NCI-H2081 treated with DMSO at 0.1 percent for 48 hours (cell line): ENCODE measurements at regions not wholly inside any gene's neighbourhood (a gene's known extent, or its start where the extent isn't known, plus 50 kb on each side); places are given as distances from the start of the nearest gene placed in this dataset.
"Not testable (repeated sequence)": the region's sequence is repeated elsewhere in the genome, so short reads cannot be mapped to it uniquely, and the experiment has no call there.

Experiments used
- DNase-seq: peaks from one replicate; lab custom pipeline; 2025; lab: John Stamatoyannopoulos, UW

DNA sequence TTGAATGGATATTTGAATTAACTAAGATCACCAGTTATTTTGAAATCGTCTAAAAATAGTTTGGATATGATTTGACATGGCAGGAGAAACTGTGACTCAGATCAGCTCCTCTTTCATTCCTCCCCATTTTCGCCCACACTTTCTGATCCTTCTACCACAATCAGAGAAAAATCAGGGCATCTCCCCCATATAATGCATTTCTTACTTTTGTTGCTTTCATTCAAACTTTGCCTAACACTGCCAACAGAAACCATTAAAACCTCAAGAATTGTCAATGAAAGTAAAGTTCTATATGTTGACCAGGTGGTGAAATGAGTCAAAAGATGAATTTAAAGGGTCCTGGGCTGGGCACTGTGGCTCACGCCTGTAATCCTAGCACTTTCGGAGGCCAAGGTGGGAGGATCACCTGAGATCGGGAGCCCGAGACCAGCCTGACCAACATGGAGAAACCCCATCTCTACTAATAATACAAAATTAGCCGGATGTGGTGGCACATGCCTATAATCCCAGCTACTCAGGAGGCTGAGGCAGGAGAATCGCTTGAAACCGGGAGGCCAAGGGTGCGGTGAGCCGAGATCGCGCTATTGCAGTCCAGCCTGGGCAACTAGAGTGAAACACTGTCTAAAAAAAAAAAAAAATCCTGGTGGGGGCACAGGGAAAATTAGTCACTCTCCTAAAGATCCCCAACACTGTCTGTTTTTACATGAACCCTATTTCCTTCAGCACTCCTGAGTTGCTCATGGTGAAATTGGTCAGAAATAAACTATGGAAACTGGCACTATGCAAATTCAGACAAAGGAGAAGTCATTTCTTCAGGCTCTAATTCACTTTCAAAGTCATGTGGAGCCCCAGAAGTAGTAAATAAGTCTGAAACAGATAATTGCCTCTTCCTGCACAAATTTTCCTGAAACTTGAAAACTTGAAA, 122.8 kb upstream of the NOCT start:
- no peak for DNase-seq

GRCh38 chr4:138891631-138892031, 124.0 kb upstream of the NOCT start:
- DNase-seq, result peak; percentile 48

DNA sequence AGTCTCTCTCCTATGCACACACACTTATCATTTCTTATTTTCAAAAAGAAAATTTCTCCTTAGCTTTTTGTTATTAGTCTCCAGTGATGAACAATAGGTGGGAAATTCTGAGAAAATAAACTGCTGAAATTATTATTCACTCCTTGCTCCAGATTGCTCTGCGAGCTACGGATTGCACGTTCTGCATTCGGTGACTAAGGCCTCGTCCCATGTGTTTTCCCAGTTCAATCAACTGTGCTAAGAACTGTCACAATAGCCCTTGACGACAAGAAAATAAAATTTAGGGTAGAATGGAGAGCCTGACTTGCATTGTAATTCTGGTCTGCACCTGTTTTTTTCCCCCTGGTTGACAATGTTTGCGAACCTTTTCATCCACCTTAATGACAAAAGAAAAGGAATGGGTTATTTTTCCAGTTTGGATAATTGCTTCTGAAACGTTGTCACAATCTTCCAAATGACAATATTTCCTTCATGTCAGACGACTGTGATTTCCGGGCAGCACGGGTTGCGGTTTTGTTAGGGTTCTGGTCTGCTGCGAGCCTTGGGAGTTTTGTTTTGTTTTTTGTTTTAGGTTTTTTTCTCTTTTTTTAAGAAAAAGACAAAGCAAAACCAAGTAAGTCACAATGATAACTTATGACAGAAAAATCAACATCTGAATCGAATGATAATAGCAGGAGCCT, 124.5 kb upstream of the NOCT start:
- DNase-seq, result peak; percentile 86

- DNase-seq, result no peak
Measured at GRCh38 chr4:138889216-138889615, 126.4 kb upstream of the NOCT start.

DNA sequence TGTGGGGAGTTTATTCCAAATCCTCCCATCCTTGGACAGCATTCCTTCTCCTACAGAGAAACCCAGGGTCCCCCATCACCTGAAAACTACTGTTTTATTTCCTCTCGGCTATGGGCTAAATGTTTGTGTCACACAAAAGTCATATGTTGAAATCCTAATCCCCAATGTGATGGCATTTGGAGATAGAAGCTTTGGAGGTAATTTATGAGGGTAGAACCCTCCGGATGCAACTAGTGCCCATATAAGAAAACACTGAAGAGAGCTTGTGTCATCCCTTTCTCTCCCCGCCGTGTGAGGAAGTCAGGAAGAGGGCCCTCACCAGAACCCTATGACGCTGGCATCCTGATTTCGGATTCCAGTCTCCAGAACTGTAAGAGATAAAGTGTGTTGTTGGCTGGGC, 127.8 kb upstream of the NOCT start:
- DNase-seq, result no peak

DNA sequence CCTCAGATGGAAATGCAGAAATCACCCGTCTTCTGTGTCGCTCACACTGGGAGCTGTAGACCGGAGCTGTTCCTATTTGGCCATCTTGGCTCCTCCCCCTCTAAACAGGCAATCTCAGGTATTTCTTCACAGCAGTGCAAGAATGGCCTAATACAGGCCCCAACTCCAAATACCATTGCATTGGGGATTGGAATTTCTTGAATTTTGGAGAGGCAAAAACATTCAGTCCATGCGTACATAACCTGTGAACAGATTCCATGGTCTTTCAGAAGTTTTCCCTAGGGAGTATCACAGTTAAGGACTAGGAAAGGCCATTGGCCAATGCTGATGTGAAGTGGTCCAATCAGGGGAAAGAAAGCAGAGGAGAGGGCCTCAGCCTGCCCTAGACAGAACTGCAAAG, 128.2 kb upstream of the NOCT start:
- DNase-seq, result no peak

- no peak for DNase-seq
Measured at GRCh38 chr4:138879757-138880156, 135.8 kb upstream of the NOCT start.

GRCh38 chr4:138875891-138876608, 139.5 kb upstream of the NOCT start:
- DNase-seq, result no peak

DNA sequence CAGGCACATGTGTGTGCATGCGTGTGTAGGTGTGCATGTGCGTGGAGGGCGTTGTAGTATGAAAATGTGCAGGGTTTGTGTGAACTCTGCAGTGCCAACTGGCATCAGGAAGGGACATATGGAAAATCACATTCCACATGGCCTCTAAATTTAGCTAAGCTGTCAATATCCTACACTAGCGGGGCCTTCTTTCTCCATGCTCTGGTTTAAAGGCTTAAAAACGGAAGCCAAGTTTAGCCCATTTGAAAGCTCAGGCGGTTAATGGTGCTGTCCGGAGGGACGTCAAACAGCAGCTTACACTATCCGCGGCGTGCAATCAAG, 144.1 kb upstream of the NOCT start:
- no peak for DNase-seq

DNA sequence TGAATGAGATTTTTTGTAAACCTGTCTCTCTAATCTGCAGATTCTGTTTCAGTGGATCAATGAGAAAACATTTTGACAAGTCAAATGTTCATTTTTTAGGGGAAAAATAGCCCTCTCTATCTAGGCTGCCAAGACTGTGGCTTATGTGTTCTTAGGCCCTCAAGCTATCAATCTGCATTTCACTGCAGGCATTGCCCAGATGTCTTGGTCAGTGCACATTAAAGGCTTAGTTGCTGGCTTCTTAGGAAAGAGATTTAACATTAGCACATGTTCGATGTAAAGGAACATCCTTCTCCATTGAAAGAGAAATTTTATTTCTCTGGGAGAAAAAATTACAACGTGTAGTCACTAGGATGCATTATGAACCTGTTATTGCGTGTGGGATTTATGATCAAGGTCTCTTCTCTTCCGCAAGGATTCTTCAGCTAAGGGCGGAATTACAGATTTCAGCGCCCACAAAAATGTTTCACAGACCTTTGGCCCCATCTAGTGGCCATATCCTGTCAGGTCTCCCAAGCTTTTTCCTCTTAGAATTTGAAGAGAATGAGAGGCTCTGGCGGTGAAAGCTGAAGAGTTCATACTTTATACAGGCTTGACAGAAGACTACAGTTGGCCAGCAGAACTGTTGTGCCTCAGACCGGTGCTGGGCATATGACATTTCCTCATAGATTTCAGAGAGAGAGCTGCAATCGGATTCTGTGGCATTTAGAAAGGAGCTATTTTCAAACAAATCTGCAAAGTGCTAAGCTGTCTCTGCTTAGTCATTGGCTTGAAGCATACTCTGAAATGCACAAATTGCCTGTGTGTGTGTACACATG, 144.6 kb upstream of the NOCT start:
- DNase-seq, result peak; percentile 73

DNA sequence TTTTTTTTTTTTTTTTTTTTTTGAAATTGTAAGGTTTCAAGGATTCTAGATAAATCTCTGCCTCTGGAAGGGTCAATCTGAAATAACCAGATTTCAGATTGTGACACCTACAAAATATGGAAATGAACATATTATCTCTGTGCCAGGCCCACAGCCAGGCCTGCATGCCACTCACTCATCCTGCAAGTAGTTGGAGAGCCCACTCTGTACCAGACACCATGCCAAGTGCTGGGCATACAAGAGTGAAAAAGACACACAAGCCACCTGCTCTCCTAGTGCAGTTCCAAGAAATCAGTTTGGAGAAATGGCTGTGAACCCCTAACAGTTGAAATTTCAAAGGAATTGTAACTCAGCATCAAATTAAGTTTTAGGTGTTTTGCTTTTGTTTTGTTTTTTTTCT, 145.9 kb upstream of the NOCT start:
- DNase-seq, result no peak

DNA sequence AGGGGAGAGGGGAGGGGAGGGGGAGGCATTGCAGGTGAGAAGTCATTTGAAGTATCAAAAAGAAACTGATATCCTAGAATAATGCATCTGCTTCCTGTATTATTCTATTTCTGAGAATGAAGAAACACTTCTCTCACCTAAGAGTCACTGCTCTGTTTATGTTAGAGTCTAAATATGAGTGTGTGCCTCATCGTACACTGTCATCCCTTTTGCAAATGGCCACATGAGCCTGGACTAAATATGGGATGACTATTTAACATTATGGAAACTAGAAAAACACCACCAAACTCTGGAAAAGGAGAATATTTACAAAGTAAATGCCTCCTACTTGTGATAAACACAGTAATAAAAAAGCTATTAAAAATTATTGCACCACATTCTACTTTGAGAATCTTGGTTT, 146.4 kb upstream of the NOCT start:
- DNase-seq, result no peak

DNA sequence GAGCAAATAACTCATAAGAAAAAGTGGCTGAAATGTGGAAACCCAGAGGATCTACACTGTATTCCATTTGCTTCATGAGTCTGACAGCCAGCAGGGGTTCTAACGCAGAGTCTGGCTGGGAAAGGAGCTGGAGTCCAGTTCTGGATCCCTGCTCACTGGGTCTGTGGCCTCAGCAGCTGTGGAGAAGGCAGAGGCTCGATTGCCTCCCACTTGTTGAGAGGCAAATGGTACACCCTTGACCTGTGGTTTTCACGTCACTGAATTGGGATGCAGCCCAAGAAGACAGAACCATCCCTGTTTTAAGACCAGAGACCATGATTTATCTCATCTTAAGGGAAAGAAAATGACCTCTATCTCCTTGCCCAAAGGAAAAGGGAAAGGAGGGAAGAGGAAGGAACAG, 147.0 kb upstream of the NOCT start:
- no peak for DNase-seq

DNA sequence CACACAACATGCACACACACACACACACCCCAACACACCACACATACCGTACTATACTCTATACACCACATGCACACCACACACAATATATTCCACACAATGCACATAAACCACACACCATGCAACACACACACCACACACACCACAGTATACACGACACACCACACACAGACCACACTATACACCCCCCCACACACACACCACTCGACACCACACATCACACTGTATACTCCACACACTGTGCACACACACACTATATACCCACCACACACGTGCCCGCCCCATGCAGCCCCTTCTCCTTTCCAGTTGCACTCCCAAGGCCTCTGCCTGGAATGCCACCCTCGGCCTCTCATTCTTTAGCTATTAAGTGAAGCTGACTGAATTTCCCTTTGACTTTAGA, 148.2 kb upstream of the NOCT start:
- no peak for DNase-seq

DNA sequence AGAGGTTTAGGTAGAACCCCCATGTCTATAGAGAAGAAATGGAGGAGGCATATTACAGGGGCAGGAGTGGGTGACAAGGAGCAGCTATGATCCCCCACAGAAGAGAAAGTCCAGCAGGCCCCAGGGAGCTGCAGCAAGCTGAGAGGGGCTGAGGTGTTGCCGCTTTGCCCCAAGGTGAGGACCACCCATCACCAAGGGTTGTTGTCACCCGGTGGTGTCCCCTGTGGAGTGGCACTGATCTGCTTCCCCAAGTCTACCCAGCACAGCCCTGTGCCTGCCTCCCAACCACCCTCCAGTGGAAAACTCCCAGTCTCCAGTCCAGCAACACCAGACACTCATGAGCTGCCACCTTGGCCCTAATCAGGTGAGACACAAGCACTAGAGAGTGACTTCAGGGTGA, 149.3 kb upstream of the NOCT start:
- no peak for DNase-seq

DNA sequence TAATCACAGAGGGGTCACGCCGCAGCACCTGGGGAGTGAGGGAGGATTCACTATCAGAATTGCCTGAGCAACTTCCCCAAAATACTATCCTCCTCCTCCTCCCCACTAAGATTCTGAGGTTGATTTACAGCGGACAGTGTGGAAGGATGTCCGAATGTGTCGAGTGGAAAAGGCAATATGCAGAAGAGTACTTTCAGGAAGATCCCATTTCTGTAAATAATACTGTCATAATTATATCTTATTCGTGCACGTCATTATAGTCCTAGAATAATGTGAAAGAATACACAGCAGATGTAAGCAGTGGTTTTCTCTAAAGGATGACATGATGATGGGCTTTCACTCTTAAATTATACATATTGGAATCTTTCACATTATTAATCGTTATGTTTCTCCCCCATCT, 149.8 kb upstream of the NOCT start:
- no peak for DNase-seq

GRCh38 chr4:138864961-138865720, 150.4 kb upstream of the NOCT start:
- no peak for DNase-seq

GRCh38 chr4:138863160-138863559, 152.4 kb upstream of the NOCT start:
- DNase-seq, result no peak

- DNase-seq, result no peak
Measured at GRCh38 chr4:138861135-138861534, 154.4 kb upstream of the NOCT start.

- DNase-seq, result not testable (repeated sequence)
Measured at GRCh38 chr4:138860357-138860756, 155.2 kb upstream of the NOCT start.

DNA sequence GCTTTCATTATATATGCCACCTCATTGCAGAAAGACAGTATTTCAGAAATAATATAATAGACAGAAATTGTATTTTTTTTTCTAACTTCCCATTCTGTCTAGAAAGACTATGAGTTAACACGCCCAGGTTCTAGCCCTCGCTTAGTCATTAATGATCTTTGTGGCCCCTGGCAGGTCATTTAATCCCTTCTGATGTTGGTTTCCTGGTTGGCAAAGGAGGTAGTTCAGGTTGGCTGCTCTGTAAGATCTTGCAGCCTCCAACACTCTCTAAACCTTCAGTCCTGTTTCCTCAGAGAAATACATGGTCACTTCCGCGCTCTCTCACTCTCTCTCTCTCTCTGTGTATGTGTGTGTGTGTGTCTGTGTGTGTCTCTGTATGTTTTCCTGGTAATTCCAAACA, 156.3 kb upstream of the NOCT start:
- DNase-seq, result no peak
